SK-N-SH (cell line): ENCODE measurements at regions not wholly inside any gene's neighbourhood (a gene's known extent, or its start where the extent isn't known, plus 50 kb on each side); places are given as distances from the start of the nearest gene placed in this dataset.

Source experiments
- CTCF ChIA-PET: fragments of 300-600, 350-600 bp; formaldehyde crosslinking; extraction: SDS; loops from one replicate; lab custom pipeline; 2021; lab: Yijun Ruan, JAX
- POLR2A ChIA-PET: fragments of 350-600 bp; sonication (Branson Sonifier 250); formaldehyde crosslinking; extraction: SDS; loops from one replicate; lab custom pipeline; 2020; ENCODE audit warnings: antibody characterized with exemption, inconsistent platforms; lab: Yijun Ruan, JAX
- DNase-seq: peaks from one replicate; pipeline ENCODE4 v3.0.0; 2012
- H2AFZ ChIP-seq: fragments of 200-600 bp; sonication (generic); 2 replicates; pipeline ENCODE4 v1.8.1; 2016; ENCODE audit warnings: antibody characterized with exemption, mild to moderate bottlenecking, low read depth
- H3F3A ChIP-seq: fragments of 200-600 bp; sonication (generic); replicated peaks from 2 replicates; pipeline ENCODE3; 2016; ENCODE audit warnings: antibody characterized with exemption, mild to moderate bottlenecking; ENCODE audit not compliant: insufficient read depth
- H3K27ac ChIP-seq, 2 experiments: fragments of 200-500 bp in 1 of 2; fragments of 200-600 bp in 1 of 2; sonication (Bioruptor generic) in 1 of 2; sonication (generic), shearing (Covaris generic) in 1 of 2; 2 replicates each; pipeline versions ENCODE4 v1.5.1 to v1.6.1; 2014 to 2016; ENCODE audit warnings: low read depth in 2 of 2, inconsistent platforms in 1 of 2, low read length in 1 of 2, mild to moderate bottlenecking in 1 of 2, mixed read lengths in 1 of 2
- H3K27me3 ChIP-seq: fragments of 200-600 bp; sonication (generic), shearing (Covaris generic); 2 replicates; pipeline ENCODE4 v1.6.1; 2016; ENCODE audit warnings: mixed run types; ENCODE audit not compliant: insufficient read depth
- H3K36me3 ChIP-seq, 2 experiments: fragments of 200-500 bp in 1 of 2; fragments of 200-600 bp in 1 of 2; sonication (Bioruptor generic) in 1 of 2; sonication (generic) in 1 of 2; replicated peaks in 1 of 2; 2 replicates each; pipeline versions ENCODE3 to v1.5.1; 2014 to 2016; ENCODE audit warnings: low read length in 1 of 2, mild to moderate bottlenecking in 1 of 2; ENCODE audit not compliant: insufficient read depth in 2 of 2, control insufficient read depth in 1 of 2
- H3K4me1 ChIP-seq, 2 experiments: fragments of 200-500 bp in 1 of 2; fragments of 200-600 bp in 1 of 2; sonication (Bioruptor generic) in 1 of 2; sonication (generic), shearing (Covaris generic) in 1 of 2; 2 replicates each; pipeline versions ENCODE4 v1.5.1 to v1.6.1; 2014 to 2016; ENCODE audit warnings: low read depth in 1 of 2, low read length in 1 of 2, mixed run types in 1 of 2; ENCODE audit not compliant: insufficient read depth in 2 of 2, control insufficient read depth in 1 of 2
- H3K4me2 ChIP-seq: fragments of 200-600 bp; sonication (generic), shearing (Covaris generic); 2 replicates; pipeline ENCODE4 v1.6.1; 2017; ENCODE audit warnings: mixed run types
- H3K4me3 ChIP-seq, 2 experiments: fragments of 200-500 bp in 1 of 2; fragments of 200-600 bp in 1 of 2; sonication (Bioruptor generic) in 1 of 2; sonication (generic), shearing (Covaris generic) in 1 of 2; 2 replicates each; pipeline versions ENCODE4 v1.5.1 to v1.8.1; 2014 to 2016; ENCODE audit warnings: low read depth in 2 of 2, inconsistent platforms in 1 of 2, low read length in 1 of 2, mild to moderate bottlenecking in 1 of 2, mixed read lengths in 1 of 2, moderate library complexity in 1 of 2
- H3K79me2 ChIP-seq: fragments of 200-600 bp; sonication (generic); 2 replicates; pipeline ENCODE4 v1.8.1; 2017; ENCODE audit warnings: mild to moderate bottlenecking; ENCODE audit not compliant: insufficient read depth
- H3K9ac ChIP-seq: fragments of 200-600 bp; sonication (generic); 2 replicates; pipeline ENCODE4 v1.6.1; 2017; ENCODE audit warnings: mixed run types
- H3K9me2 ChIP-seq: fragments of 200-600 bp; sonication (generic); 2 replicates; pipeline ENCODE4 v1.6.1; 2017; ENCODE audit warnings: mixed run types
- H3K9me3 ChIP-seq: fragments of 200-600 bp; sonication (generic); 2 replicates; pipeline ENCODE4 v1.6.1; 2017; ENCODE audit warnings: mixed run types, mild to moderate bottlenecking, moderate library complexity
- H4K20me1 ChIP-seq: fragments of 200-600 bp; sonication (generic); 2 replicates; pipeline ENCODE4 v1.6.1; 2017; ENCODE audit warnings: mild to moderate bottlenecking, mixed run types; ENCODE audit not compliant: insufficient read depth
- EZH2phosphoT487 ChIP-seq: fragments of 200-600 bp; sonication (generic); IDR thresholded peaks from 2 replicates; pipeline ENCODE4 v1.6.1; 2017; ENCODE audit warnings: low read depth, mixed run types, mild to moderate bottlenecking, antibody characterized with exemption, moderate library complexity, borderline replicate concordance
- GABPA ChIP-seq: IDR thresholded peaks from 2 replicates; pipeline ENCODE4 v1.4.0; 2012; ENCODE audit warnings: low read depth, mild to moderate bottlenecking
- IRF3 ChIP-seq: fragments of 150-350 bp; IDR thresholded peaks from 2 replicates; pipeline ENCODE4 v1.6.1; 2016; ENCODE audit warnings: mild to moderate bottlenecking, low read depth, low read length
- MXI1 ChIP-seq: IDR thresholded peaks from 2 replicates; pipeline ENCODE4 v1.6.1; 2012; ENCODE audit warnings: mild to moderate bottlenecking, low read depth, low read length, improper control_type of control experiment
- NFIC ChIP-seq: IDR thresholded peaks from 2 replicates; pipeline ENCODE4 v1.4.0; 2012; ENCODE audit warnings: borderline replicate concordance
- RFX5 ChIP-seq: IDR thresholded peaks from 2 replicates; pipeline ENCODE4 v1.6.1; 2012; ENCODE audit warnings: mild to moderate bottlenecking, improper control_type of control experiment, low read length
- SIN3A ChIP-seq: IDR thresholded peaks from 2 replicates; pipeline ENCODE4 v1.6.1; 2012; ENCODE audit warnings: low read depth, mild to moderate bottlenecking, low read length, moderate library complexity, borderline replicate concordance
- TEAD4 ChIP-seq: IDR thresholded peaks from 2 replicates; pipeline ENCODE4 v1.4.0; 2012; ENCODE audit warnings: mild to moderate bottlenecking, borderline replicate concordance; ENCODE audit not compliant: insufficient read depth
- USF2 ChIP-seq: fragments of 150-350 bp; IDR thresholded peaks from 2 replicates; pipeline ENCODE4 v1.6.1; 2017; ENCODE audit warnings: antibody characterized with exemption, low read length, low read depth, borderline replicate concordance
- YY1 ChIP-seq: IDR thresholded peaks from 2 replicates; pipeline ENCODE4 v1.4.0; 2012; ENCODE audit warnings: low read depth, mild to moderate bottlenecking
- WGBS: methylation state at CpG from one replicate; pipeline ENCODE4 v1.1.6; 2017; ENCODE audit warnings: low lambda C conversion rate; 5-methylcytosine and 5-hydroxymethylcytosine counted together

GRCh38 chr3:135453326-135453725 is 512.2 kb upstream of the PPP2R3A start:
- no peak overlapping the region for H2AFZ ChIP-seq
- no peaks in the 10 kb centered on the region for H3K4me1 ChIP-seq
- H3K79me2 ChIP-seq, result no peaks in the 10 kb centered on the region
- no peak overlapping the region for H3K9ac ChIP-seq
- no peak for TF ChIP-seq RFX5
- TF ChIP-seq, all 33 proteins: peak for 0
- no peaks in the 10 kb centered on the region for H3K27me3 ChIP-seq
- no peak overlapping the region for H3K4me2 ChIP-seq
- WGBS, result 38% methylated on average over 6 of the region's 6 CpGs
- no peaks in the 10 kb centered on the region for H4K20me1 ChIP-seq
- no peaks in the 10 kb centered on the region for H3K36me3 ChIP-seq
- no peak overlapping the region for H3K4me3 ChIP-seq
- POLR2A ChIA-PET, result no interaction called here
- no peak for DNase-seq
- no peaks in the 10 kb centered on the region for H3K9me2 ChIP-seq
- no peak overlapping the region for H3K27ac ChIP-seq
- CTCF ChIA-PET, result interaction anchor here (0.6 kb wide), 1 partner anchor 45 kb away, joined by 4 read pairs; no protein-coding TSS in a partner anchor
- H3F3A ChIP-seq, result no peaks in the 10 kb centered on the region
- no peaks in the 10 kb centered on the region for H3K9me3 ChIP-seq

- Histone ChIP-seq H3K4me3 (no peak overlapping the region), H3K27ac (no peak overlapping the region), H4K20me1 (no peaks in the 10 kb centered on the region), H3K9ac (no peak overlapping the region), H3K9me3 (no peaks in the 10 kb centered on the region), H3K4me2 (no peak overlapping the region), H3K9me2 (no peaks in the 10 kb centered on the region), H2AFZ (no peak overlapping the region), H3K4me1 (no peaks in the 10 kb centered on the region), H3K79me2 (no peaks in the 10 kb centered on the region), H3K27me3 (no peaks in the 10 kb centered on the region), H3F3A (no peaks in the 10 kb centered on the region), H3K36me3 (no peaks in the 10 kb centered on the region)
- 7% methylated on average over 4 of the region's 4 CpGs for WGBS
- POLR2A ChIA-PET, result no interaction called here
- no peak for DNase-seq
- TF ChIP-seq IRF3, result no peak
- no peak for TF ChIP-seq SIN3A
- no peak for TF ChIP-seq TEAD4
- TF ChIP-seq USF2, result no peak
- no peak for TF ChIP-seq GABPA
- no peak for TF ChIP-seq YY1
- TF ChIP-seq EZH2phosphoT487, result no peak
- no peak for TF ChIP-seq NFIC
- no peak for TF ChIP-seq MXI1
- CTCF ChIA-PET, result no interaction called here
Observed at GRCh38 chr3:135454890-135455289, 510.6 kb upstream of the PPP2R3A start.
